A673 (cell line): ENCODE measurements at regions not wholly inside any gene's neighbourhood (a gene's known extent, or its start where the extent isn't known, plus 50 kb on each side); places are given as distances from the start of the nearest gene placed in this dataset.

Experiments
- CTCF ChIP-seq: fragments of 300-800, 200-600 bp; sonication (generic); conservative IDR thresholded peaks from 2 replicates; pipeline ENCODE4 v1.5.1; 2017; ENCODE audit warnings: low read depth, mild to moderate bottlenecking, antibody characterized with exemption, low read length, moderate library complexity, mixed read lengths
- EZH2 ChIP-seq: fragments of 200-600 bp; sonication (generic); IDR thresholded peaks from 2 replicates; pipeline ENCODE4 v1.6.1; 2017; ENCODE audit warnings: borderline replicate concordance, low read depth, mild to moderate bottlenecking, mixed read lengths, antibody characterized with exemption, low read length; ENCODE audit not compliant: poor library complexity, severe bottlenecking

DNA sequence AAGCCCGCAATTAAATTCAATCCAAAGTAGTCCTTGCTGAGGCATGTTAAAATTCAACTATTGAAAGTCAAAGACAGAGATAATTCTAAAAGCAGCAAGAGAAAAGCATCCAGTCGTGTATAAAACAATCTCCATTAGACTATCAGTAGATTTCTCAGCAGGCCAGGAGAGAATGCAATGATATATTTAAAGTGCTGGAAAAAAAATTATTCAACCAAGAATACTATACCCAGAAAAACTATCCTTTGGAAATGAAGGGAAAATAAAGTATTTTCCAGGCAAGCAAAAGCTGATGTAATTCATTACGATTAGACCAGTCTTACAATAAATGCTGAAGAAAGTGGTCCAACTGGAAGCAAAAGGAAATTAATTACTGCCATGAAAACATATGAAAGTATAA, 113.5 kb downstream of the TRIM42 start:
- TF ChIP-seq EZH2 (no peak), CTCF (no peak)
